T-helper 1 cell treated with Interleukin-12 subunit alpha and Interleukin-12 subunit beta and Interleukin-4 antibody, amounts not matched to agents 30 ng/mL and 1 ng/mL, for 36 hours (primary cell): ENCODE measurements at regions not wholly inside any gene's neighbourhood (a gene's known extent, or its start where the extent isn't known, plus 50 kb on each side); places are given as distances from the start of the nearest gene placed in this dataset.

Source experiments
- intact Hi-C: fragments of 100-400 bp; cut with micrococcal nuclease; formaldehyde crosslinking; loops from one replicate; pipeline ENCODE4 v1.15.1; 2024

DNA sequence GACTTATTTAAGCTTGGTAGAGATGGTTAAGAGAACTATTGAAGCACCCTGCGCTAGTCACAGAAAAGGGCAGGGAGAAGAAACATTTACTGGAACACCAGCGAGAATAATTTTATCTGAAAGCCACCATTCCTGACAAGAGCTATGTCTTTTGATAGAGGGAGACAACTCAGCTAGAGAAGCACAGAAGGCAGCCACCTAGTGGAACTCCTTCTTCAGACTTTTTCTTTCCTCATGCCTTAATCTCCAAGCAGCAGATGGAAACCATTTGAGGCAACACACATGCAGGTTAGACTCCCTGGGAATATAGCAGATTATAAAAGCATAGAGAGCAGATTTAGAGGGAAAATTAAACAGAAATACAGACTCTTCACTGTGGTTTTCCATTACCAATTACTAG lies 813.4 kb downstream of the SLITRK6 start:
- intact Hi-C loops = no loop called here

DNA sequence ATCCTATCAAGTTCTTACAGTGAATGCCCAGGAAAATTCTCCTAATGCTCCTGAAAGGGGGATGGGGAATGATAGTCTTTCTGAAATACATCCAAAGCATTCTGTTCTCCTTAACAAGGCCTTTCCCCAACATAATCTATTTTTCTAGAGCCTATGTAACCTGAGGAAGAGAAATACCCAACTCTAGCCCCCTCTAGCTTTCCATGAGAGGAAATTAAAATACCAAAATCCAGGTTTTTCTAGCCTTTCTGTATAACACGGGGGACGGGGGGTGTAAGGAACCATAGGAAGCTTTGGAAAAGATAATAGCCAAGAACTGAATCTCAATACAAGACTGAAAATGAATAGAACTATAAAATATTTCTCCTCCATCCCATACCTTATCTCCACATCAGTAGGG lies 815.9 kb downstream of the SLITRK6 start:
- intact Hi-C loops = no loop called here

GRCh38 chr13:84980571-84980970 lies 818.6 kb downstream of the SLITRK6 start:
- intact Hi-C loops = no loop called here

DNA sequence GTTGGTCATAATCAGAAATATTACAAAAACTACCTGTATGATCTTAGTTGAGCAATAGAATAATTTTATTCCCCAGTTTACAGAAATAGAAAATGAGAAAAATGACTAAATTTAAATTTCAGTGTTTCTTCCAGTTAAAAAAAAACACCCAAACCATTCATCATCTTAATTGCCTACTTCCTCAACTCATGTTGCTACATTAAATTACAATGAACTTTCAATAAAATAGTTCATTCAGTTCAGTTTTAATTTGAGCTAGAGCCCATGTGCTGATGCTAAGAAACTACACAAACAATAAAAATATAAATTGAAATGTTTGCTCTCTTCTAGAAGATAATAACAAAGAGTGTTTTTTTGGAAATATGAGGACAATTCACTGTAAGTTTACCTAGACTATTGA lies 820.4 kb downstream of the SLITRK6 start:
- intact Hi-C loops = no loop called here

DNA sequence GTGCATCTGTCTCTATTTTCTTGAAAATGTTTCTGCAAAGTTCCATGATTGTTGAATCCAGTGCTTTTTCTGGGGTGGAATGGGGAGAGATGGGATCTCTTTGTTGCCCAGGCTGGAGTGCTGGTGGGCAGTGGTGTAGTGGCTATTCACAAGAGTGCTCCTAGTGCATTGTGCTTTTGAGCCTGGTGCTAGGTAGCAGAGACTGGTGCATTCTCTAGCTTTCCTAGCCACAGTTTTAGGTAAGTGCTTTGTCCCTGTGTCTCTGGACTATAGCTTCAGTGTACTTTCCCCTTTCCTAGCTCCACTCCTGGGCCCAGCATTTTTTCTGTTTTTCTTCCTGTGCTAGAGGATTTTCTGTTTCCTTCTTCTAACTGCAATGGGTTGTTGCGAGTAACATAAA lies 825.6 kb downstream of the SLITRK6 start:
- intact Hi-C loops = no loop called here

DNA sequence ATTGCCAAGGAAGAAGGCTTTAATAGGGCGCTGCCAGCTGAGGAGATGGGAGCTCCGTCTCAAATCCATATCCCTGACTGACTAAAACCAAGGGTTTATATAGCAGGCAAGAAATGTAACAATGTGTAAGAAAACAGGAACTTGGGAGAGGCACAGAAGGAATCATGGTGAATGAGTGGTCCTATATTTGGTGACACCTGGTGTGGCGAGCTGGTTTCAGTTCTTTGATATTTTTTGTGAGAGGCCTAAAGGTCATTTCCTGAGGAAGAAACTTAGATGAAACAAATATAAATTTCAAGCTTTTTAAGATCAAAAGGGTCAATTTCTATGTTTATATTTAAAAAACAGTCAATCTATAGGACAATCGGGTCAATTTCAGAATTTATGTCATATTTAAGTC lies 826.3 kb downstream of the SLITRK6 start:
- intact Hi-C loops = no loop called here

GRCh38 chr13:84962849-84963248 lies 836.4 kb downstream of the SLITRK6 start:
- intact Hi-C loops = no loop called here

DNA sequence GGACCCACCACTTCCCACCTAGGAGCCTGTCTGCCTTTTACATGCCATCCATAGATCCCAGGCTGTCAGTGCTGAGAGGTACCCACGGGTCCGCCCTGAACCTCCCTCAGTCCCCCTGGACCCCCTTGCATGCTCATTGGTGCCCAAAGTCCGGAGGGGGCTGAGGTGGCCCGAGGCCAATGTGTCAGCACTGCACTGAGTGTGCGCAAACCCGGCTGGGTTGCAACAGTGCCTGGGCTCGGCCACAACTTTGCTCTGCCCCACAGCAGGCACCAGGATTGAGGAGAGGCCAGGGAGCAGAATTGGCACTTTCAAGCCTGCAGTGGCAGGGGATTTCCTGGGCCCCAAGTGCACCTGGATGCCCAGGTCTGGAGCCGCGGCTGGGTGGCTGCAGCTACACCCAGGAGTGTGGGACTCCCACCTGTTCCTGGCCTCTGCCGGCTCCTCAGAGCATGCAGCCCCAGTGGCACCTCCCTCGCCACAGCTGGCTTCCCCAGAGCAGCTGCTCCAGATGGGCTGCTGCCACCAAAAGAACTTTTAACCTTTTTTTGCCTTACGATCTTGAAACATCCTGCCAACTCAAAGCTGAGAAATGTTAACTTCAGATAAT lies 837.0 kb downstream of the SLITRK6 start:
- intact Hi-C loops = no loop called here

GRCh38 chr13:84961023-84961422 lies 838.2 kb downstream of the SLITRK6 start:
- intact Hi-C loops = no loop called here

DNA sequence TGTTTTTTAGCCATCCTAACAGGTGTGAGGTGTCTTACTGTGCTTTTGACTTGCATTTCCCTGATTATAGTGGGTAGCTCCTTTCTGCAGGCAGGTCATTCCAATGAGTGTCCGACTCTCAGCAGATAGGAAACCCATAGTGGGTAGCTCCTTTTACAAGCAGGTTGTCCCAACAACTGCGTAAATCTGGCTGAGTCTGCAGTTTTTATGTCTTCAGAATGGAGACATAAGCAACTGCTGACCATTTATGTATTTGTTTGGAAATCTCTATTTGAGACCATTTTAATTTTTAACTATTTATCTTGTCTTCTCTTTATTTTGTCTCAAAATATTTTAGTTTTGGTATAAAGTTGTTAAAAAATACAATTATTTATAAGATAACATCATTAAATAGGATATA lies 839.4 kb downstream of the SLITRK6 start:
- intact Hi-C loops = no loop called here

DNA sequence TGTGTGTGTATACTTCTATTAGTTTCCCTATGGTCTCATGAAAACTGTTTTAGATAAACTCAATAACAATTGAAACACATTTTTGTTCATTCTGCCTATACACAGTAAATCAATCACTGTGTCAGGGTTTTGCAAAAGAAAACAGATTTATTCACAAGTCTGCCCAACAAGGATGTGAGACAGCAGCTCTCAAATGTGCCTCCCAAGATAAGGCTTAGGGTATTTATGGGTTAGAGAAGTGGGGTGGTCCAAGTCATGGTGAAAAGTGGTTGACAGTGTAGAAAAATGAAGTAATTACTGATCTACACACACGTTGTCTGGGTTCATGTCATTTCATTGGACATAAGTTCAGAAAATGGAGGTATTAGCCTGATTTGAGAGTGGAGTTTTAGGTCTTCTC lies 844.6 kb downstream of the SLITRK6 start:
- intact Hi-C loops = no loop called here

DNA sequence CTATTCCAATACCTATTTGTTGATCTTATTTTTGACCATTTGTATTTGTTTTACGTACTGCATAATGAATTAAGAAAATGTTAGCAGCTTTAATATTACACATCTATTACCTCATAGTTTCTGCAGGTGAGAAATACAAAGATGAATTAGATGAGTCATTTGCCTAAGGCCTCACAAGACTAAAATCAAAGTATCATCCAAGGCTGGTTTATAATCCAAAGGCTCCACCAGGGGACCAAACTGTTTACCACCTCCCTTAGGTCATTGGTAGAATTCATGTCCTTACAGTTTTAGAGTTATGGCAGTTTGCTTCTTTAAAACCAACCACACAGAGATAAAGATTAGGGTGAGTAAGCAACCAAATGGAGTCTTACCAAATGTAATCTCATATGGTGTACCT lies 848.1 kb downstream of the SLITRK6 start:
- intact Hi-C loops = no loop called here

- intact Hi-C loops = no loop called here
Observed at GRCh38 chr13:84946192-84946591, 853.0 kb downstream of the SLITRK6 start.

DNA sequence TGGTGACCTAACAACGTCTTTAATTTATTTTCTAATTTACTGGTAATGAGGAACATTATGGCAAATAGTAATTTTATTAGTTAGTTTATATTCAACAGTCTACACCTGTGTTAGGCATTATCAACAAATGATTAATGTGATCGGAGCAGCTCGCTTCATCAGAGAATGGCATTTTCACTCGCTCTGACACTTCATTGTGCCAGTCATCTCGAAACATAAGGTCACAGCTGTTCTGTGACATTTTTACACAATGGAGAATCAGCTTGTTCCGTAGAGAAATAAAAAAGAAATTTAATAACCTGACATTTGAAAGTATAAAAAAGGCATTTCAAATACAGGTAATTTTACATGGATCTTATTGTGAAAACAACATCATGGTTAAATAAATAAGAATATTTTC lies 858.4 kb downstream of the SLITRK6 start:
- intact Hi-C loops = no loop called here

GRCh38 chr13:84940167-84940566 lies 859.1 kb downstream of the SLITRK6 start:
- intact Hi-C loops = no loop called here

- intact Hi-C loops = no loop called here
Observed at GRCh38 chr13:84934911-84935310, 864.3 kb downstream of the SLITRK6 start.

GRCh38 chr13:84933797-84934196 lies 865.4 kb downstream of the SLITRK6 start:
- intact Hi-C loops = no loop called here

- intact Hi-C loops = no loop called here
Observed at GRCh38 chr13:84931264-84931663, 868.0 kb downstream of the SLITRK6 start.

DNA sequence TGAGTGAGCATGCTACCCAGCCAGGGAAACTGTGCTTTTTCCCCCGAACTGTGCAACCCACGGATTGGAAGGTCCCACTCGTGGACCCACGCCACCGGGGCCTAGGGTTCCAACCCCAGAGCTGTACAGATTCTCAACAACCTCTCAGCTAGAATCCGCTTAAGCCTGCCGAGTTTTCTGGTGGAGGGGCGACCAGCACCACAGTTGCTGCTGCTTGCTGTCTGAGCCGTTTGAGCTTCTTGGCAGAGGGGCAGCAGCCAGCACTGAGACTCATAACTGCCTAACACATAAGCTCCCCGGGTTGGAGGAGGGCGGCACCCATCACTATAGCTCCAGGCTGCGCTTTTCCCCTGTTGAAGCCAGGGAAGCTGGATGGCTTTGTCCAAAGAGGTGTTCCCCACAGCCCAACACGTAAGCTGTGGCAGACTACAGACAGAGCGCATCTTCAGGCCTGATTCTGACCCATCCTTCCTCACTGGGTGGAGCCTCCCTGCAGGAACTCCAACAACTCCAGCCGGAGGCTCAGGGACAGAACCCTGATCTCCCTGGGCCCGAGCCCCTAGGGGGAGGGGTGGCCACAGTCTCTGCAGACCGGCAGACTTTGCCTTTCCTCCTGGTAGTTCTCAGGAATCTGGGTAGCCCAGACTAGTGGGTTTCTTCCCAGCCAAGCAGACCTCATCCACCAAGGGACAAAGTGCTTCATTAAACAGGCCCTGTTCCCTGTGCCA lies 871.6 kb downstream of the SLITRK6 start:
- intact Hi-C loops = no loop called here

- intact Hi-C loops = no loop called here
Observed at GRCh38 chr13:84925443-84925842, 873.8 kb downstream of the SLITRK6 start.

GRCh38 chr13:84923831-84924230 lies 875.4 kb downstream of the SLITRK6 start:
- intact Hi-C loops = no loop called here

DNA sequence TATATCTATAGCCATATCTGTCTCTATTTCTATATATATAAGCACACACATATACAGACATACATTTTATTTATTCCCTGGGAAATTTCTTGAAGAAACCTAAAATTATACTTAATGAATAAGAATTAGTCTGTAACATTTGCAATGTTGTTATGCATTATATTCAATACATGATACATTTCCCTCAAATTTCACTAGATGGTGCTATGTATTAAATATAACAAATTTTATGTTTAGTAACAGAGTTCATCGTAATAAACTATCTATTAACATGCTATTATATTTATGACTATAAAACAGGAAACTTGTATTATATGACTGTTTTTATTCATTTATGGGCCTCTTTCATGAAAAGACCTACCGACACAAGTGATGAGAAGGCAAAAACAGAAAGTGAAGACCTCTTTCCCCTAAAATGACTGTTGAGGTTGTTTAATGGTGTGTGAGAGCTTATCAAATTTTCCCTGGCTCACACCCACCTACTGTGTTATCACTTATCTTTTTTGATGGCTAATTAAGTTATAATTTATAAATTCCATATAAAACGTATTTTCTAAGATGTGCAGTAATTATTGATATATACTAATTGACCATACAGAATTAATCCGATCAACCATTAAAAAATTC lies 881.9 kb downstream of the SLITRK6 start:
- intact Hi-C loops = loop anchor here (1.0 to 5.0 kb wide), 2 partner anchors 889 to 910 kb away; no protein-coding TSS in a partner anchor

DNA sequence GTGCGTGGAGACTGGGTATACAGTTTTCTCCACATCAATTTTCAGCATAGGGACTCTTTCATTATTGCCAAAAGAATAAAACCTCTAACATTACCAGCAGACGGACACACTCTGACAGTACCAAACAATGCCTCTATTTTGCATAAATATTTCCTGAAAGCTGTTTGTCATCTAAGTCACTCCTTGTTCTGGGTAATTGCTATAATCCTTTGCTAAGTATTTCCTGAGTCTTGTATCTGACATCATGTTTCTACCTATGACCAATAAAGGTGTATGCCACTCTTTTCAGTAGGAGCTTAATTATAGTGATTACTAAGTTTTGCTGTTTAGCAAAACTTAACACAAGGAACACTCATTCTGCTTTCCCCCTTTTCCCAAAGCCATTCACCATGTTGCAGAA lies 886.5 kb downstream of the SLITRK6 start:
- intact Hi-C loops = no loop called here
